GM19463 (cell line): ENCODE measurements at regions not wholly inside any gene's neighbourhood (a gene's known extent, or its start where the extent isn't known, plus 50 kb on each side); places are given as distances from the start of the nearest gene placed in this dataset.

Source experiments
- ATAC-seq: cut with Tn5 transposase; IDR thresholded peaks from one replicate; pipeline ENCODE4 v1.9.1; 2021; ENCODE audit warnings: mild to moderate bottlenecking, moderate library complexity; ENCODE audit not compliant: unreplicated experiment

- ATAC-seq: peak; percentile 100
These were observed 120.9 kb downstream of the SAMMSON start for GRCh38 chr3:70120357-70120966.

GRCh38 chr3:70127192-70127591 lies 127.7 kb downstream of the SAMMSON start:
- no peak for ATAC-seq

- ATAC-seq: no peak
These were observed 137.8 kb downstream of the SAMMSON start for GRCh38 chr3:70137366-70137765.

- ATAC-seq: no peak
These were observed 139.1 kb downstream of the SAMMSON start for GRCh38 chr3:70138606-70139005.
